Tibial nerve (tissue), 4 donors: ENCODE measurements at regions not wholly inside any gene's neighbourhood (a gene's known extent, or its start where the extent isn't known, plus 50 kb on each side); places are given as distances from the start of the nearest gene placed in this dataset.

Source experiments
- DNase-seq, 2 donors: peaks; one replicate each; pipeline ENCODE4 v3.0.0-alpha.2; 2019; ENCODE audit warnings: low spot score in 2 of 2
- H3K27ac ChIP-seq, 4 donors: fragments of 200-600 bp; sonication (generic) in 3 of 4; one replicate each; pipeline ENCODE4 v1.5.1; 2017 to 2019; ENCODE audit warnings: mild to moderate bottlenecking in 1 of 4
- H3K27me3 ChIP-seq, 2 donors: fragments of 200-600 bp; sonication (generic) in 1 of 2; one replicate each; pipeline versions ENCODE4 v1.5.1 to v1.6.0; 2017 to 2019
- H3K36me3 ChIP-seq, 3 donors: fragments of 200-600 bp; sonication (generic); one replicate each; pipeline ENCODE4 v1.5.1; 2018 to 2019
- H3K4me1 ChIP-seq, 4 donors: fragments of 200-600 bp; sonication (generic) in 3 of 4; one replicate each; pipeline ENCODE4 v1.5.1; 2017 to 2019
- H3K4me3 ChIP-seq, 4 donors: fragments of 200-600 bp; sonication (generic) in 3 of 4; one replicate each; pipeline ENCODE4 v1.5.1; 2017 to 2019; ENCODE audit warnings: mild to moderate bottlenecking in 1 of 4, moderate library complexity in 1 of 4
- H3K9me3 ChIP-seq, 4 donors: fragments of 200-600 bp; sonication (generic) in 3 of 4; one replicate each; pipeline ENCODE4 v1.5.1; 2017 to 2019
- EP300 ChIP-seq, 2 donors: sonication (generic); formaldehyde crosslinking; IDR thresholded peaks; one replicate each; pipeline ENCODE4 v1.6.1; 2017; ENCODE audit warnings: antibody characterized with exemption in 2 of 2, mild to moderate bottlenecking in 1 of 2
- POLR2A ChIP-seq, 2 donors: fragments of 450-650 bp; IDR thresholded peaks; one replicate each; pipeline ENCODE4 v1.6.1; 2017; ENCODE audit warnings: antibody characterized with exemption in 2 of 2, mild to moderate bottlenecking in 2 of 2, moderate library complexity in 2 of 2
- WGBS, 2 donors: methylation state at CpG; one replicate each; pipeline ENCODE4 v1.1.5; 2018; 5-methylcytosine and 5-hydroxymethylcytosine counted together
- TF ChIP-seq, protein P1 (sequence below), 5 experiments: fragments of 200-600 bp in 3 of 5; fragments of 450-650 bp in 2 of 5; sonication (generic) in 3 of 5; IDR thresholded peaks; one replicate each; pipeline ENCODE4 v1.5.1; 2016 to 2019; ENCODE audit warnings: antibody characterized with exemption in 5 of 5, mild to moderate bottlenecking in 3 of 5, moderate library complexity in 2 of 5

DNA sequence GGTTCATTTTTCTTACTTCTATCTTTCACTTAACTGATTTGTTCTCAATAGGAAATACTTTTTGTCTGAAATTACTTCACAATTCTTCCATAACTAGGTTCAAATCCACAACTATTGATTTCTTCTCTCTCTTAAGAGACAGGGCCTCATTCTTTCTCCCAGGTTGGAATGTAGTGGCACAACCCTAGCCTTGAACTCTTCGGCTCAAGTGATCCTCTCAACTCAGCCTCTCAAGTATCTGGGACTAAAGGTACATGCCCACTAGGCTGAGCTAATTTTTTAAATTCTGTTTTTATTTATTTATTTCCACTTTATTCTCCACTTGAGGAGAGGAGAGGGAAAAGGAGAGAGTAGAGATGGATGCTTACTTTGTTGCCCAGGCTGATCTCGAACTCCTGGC lies 370.4 kb upstream of the PLXNA2 start:
- Histone ChIP-seq H3K4me3 (no peak overlapping the region), H3K4me1 (no peaks in the 10 kb centered on the region), H3K9me3 (peaks cover 0 to 24% (median 0%) of the 10 kb centered on the region in 4 donors), H3K36me3 (no peaks in the 10 kb centered on the region), H3K27me3 (no peaks in the 10 kb centered on the region), H3K27ac (no peak overlapping the region)
- 91 to 92% methylated on average over 2 of the region's 2 CpGs for WGBS, 2 donors
- TF ChIP-seq, protein P1, sequence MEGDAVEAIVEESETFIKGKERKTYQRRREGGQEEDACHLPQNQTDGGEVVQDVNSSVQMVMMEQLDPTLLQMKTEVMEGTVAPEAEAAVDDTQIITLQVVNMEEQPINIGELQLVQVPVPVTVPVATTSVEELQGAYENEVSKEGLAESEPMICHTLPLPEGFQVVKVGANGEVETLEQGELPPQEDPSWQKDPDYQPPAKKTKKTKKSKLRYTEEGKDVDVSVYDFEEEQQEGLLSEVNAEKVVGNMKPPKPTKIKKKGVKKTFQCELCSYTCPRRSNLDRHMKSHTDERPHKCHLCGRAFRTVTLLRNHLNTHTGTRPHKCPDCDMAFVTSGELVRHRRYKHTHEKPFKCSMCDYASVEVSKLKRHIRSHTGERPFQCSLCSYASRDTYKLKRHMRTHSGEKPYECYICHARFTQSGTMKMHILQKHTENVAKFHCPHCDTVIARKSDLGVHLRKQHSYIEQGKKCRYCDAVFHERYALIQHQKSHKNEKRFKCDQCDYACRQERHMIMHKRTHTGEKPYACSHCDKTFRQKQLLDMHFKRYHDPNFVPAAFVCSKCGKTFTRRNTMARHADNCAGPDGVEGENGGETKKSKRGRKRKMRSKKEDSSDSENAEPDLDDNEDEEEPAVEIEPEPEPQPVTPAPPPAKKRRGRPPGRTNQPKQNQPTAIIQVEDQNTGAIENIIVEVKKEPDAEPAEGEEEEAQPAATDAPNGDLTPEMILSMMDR (IDR thresholded peaks at IDR 0.05): no peak
- TF ChIP-seq EP300 (IDR thresholded peaks at IDR 0.05) (no peak), POLR2A (IDR thresholded peaks at IDR 0.05) (no peak)
- no peak for DNase-seq

DNA sequence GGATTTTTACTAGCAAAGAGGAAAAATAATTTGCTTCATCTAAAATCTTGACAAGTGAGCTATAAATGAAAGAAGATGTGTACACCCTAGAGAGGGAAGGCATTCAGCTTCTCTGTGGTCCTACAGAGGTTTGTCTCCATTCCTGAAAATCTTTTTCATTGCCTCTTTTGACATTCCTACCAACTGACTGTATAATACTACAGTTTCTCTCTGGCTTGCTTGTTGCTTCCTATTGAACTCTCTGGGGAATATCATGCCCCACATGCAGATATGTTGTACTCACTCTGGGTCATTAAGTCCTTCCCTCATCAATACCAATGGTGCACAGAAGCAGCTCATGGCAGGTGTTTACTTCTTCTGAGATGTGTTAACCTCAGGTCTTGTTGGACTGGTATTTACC lies 371.2 kb upstream of the PLXNA2 start:
- H3K36me3 ChIP-seq: no peaks in the 10 kb centered on the region
- no peaks in the 10 kb centered on the region for H3K27me3 ChIP-seq
- H3K27ac ChIP-seq: no peak overlapping the region
- no peak for TF ChIP-seq EP300 (IDR thresholded peaks at IDR 0.05)
- TF ChIP-seq POLR2A (IDR thresholded peaks at IDR 0.05): no peak
- TF ChIP-seq, protein P1 (IDR thresholded peaks at IDR 0.05): no peak
- peaks cover 0 to 24% (median 0%) of the 10 kb centered on the region in 4 donors for H3K9me3 ChIP-seq
- no peak for DNase-seq
- no peaks in the 10 kb centered on the region for H3K4me1 ChIP-seq
- no peak overlapping the region for H3K4me3 ChIP-seq

DNA sequence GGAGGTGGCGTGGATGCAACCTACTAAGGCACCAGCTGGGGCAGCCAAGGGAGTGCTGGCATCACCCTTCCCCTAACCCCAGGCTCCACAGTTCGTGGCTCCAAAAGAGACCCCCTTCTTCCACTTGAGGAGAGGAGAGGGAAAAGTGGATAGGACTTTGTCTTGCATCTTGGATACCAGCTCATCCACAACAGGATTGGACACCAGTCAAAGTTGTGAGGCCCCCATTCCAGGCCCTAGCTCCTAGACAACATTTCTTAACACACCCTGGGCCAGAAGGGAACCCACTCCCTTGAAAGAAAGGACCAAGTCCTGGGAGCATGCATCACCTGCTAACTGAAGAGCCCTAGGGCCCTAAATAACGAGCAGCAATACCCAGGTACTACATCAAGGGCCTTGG lies 372.6 kb upstream of the PLXNA2 start:
- no peak overlapping the region for H3K4me3 ChIP-seq
- H3K4me1 ChIP-seq: no peaks in the 10 kb centered on the region
- no peaks in the 10 kb centered on the region for H3K27me3 ChIP-seq
- DNase-seq: no peak
- H3K9me3 ChIP-seq: peaks cover 0 to 38% (median 3%) of the 10 kb centered on the region in 4 donors
- no peaks in the 10 kb centered on the region for H3K36me3 ChIP-seq
- TF ChIP-seq, protein P1 (IDR thresholded peaks at IDR 0.05): no peak
- TF ChIP-seq POLR2A (IDR thresholded peaks at IDR 0.05): no peak
- TF ChIP-seq EP300 (IDR thresholded peaks at IDR 0.05): no peak
- H3K27ac ChIP-seq: no peak overlapping the region
- WGBS, 2 donors: 60 to 86% methylated on average over 3 of the region's 3 CpGs

DNA sequence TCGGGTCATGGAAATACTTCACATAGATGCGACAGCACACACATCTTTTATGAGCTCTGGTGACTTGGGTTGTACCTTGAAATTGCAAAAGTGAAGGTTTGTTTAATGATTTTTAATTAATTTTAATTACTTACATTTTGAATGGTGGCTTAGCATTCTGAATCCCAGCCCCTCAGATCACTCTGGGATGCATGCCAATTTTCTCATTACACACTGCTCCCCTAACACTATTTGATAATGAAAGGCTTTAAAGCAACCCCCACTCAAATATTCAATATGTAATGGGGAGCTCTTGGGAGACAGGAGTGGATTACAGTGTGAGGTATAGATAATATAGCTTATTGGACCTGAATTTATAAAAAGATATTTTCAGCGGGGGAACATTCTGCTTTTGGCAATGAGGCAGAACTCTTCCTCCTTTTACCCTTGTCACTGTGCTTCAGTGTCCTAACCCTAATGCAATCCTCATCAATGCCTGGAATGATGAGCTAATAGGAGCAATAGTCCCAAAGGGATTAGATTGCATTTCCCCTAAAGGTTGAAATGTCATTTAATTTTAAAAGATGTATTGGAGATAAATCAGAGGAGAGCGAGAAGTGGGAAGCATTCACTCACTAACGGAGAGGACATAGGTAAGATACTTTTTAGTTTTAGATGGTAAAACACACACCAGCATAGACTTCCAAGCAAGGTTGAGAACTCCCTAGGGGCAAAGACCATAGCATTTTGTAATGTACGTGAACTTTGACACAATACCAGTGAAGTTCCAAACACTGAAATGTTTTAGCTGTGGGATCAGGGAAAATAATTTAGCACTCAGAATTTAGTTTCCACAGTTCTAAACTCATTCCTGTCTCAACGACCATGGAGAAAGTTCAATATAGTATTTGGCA lies 384.1 kb upstream of the PLXNA2 start:
- H3K4me3 ChIP-seq: no peak overlapping the region
- 77 to 86% methylated on average over 7 of the region's 7 CpGs for WGBS, 2 donors
- no peaks in the 10 kb centered on the region for H3K4me1 ChIP-seq
- H3K9me3 ChIP-seq: no peaks in the 10 kb centered on the region
- H3K36me3 ChIP-seq: no peaks in the 10 kb centered on the region
- no peak for TF ChIP-seq POLR2A (IDR thresholded peaks at IDR 0.05)
- TF ChIP-seq, protein P1 (IDR thresholded peaks at IDR 0.05): no peak
- no peak for TF ChIP-seq EP300 (IDR thresholded peaks at IDR 0.05)
- H3K27ac ChIP-seq: no peak overlapping the region
- DNase-seq: no peak
- no peaks in the 10 kb centered on the region for H3K27me3 ChIP-seq

DNA sequence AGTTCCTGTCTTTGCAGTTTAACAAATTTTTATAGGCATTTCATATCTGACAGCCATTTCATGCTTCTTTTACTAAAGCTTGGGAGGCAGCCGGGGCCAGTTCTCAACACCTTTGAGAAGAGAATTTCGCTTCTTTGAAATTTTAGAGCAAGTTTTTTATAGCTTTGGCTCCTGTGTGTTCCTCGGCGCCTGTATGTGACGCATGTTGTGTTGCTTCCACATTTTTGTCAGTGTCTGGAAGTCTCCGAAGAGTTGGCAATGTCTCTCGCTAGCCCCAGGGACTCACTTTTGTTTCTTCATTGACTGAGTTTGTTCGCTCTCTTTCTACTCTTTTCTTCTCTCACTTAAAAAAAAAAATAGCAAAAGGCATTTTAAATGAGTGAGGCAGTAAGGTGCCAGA lies 386.9 kb upstream of the PLXNA2 start:
- H3K9me3 ChIP-seq: no peaks in the 10 kb centered on the region
- DNase-seq: no peak
- TF ChIP-seq, protein P1 (IDR thresholded peaks at IDR 0.05): no peak
- no peak for TF ChIP-seq POLR2A (IDR thresholded peaks at IDR 0.05)
- H3K27ac ChIP-seq: no peak overlapping the region
- no peaks in the 10 kb centered on the region for H3K4me1 ChIP-seq
- no peak overlapping the region for H3K4me3 ChIP-seq
- WGBS, 2 donors: 53 to 59% methylated on average over 8 of the region's 8 CpGs
- no peaks in the 10 kb centered on the region for H3K27me3 ChIP-seq
- no peaks in the 10 kb centered on the region for H3K36me3 ChIP-seq
